NCI-H226 (cell line): ENCODE measurements at regions not wholly inside any gene's neighbourhood (a gene's known extent, or its start where the extent isn't known, plus 50 kb on each side); places are given as distances from the start of the nearest gene placed in this dataset.
"Not testable (repeated sequence)": the region's sequence is repeated elsewhere in the genome, so short reads cannot be mapped to it uniquely, and the experiment has no call there.

Experiments
- DNase-seq: peaks from one replicate; pipeline ENCODE4 v3.0.0-alpha.2; 2015

GRCh38 chr1:87972811-87973210 is 644.1 kb downstream of the LMO4 start:
- DNase-seq, result no peak

- DNase-seq, result no peak
Observed at GRCh38 chr1:87973896-87974295, 645.2 kb downstream of the LMO4 start.

- DNase-seq, result no peak
Observed at GRCh38 chr1:87976316-87976715, 647.6 kb downstream of the LMO4 start.

- DNase-seq, result no peak
Observed at GRCh38 chr1:87977145-87977544, 648.5 kb downstream of the LMO4 start.

- DNase-seq, result no peak
Observed at GRCh38 chr1:87979079-87979478, 650.4 kb downstream of the LMO4 start.

GRCh38 chr1:87980494-87980893 is 651.8 kb downstream of the LMO4 start:
- DNase-seq, result no peak

- DNase-seq, result no peak
Observed at GRCh38 chr1:87981386-87981785, 652.7 kb downstream of the LMO4 start.

- no peak for DNase-seq
Observed at GRCh38 chr1:87981810-87982209, 653.1 kb downstream of the LMO4 start.

- DNase-seq, result peak; percentile 75
Observed at GRCh38 chr1:87983841-87984240, 655.2 kb downstream of the LMO4 start.

GRCh38 chr1:87985071-87985470 is 656.4 kb downstream of the LMO4 start:
- DNase-seq, result no peak

GRCh38 chr1:87986130-87986866 is 657.6 kb downstream of the LMO4 start:
- DNase-seq, result no peak

GRCh38 chr1:87989346-87989745 is 660.7 kb downstream of the LMO4 start:
- no peak for DNase-seq

GRCh38 chr1:87992536-87992935 is 663.9 kb downstream of the LMO4 start:
- DNase-seq, result not testable (repeated sequence)

GRCh38 chr1:87993051-87993450 is 664.4 kb downstream of the LMO4 start:
- DNase-seq, result no peak

- DNase-seq, result no peak
Observed at GRCh38 chr1:87999852-88000251, 671.2 kb downstream of the LMO4 start.

- DNase-seq, result peak; percentile 60
Observed at GRCh38 chr1:88001460-88001859, 672.8 kb downstream of the LMO4 start.

- no peak for DNase-seq
Observed at GRCh38 chr1:88003255-88003654, 674.6 kb downstream of the LMO4 start.

- no peak for DNase-seq
Observed at GRCh38 chr1:88009916-88010315, 674.2 kb upstream of the PKN2 start.

- DNase-seq, result peak; percentile 8
Observed at GRCh38 chr1:88013485-88013884, 670.6 kb upstream of the PKN2 start.

- DNase-seq, result no peak
Observed at GRCh38 chr1:88014131-88014530, 669.9 kb upstream of the PKN2 start.

- no peak for DNase-seq
Observed at GRCh38 chr1:88016947-88017346, 667.1 kb upstream of the PKN2 start.

GRCh38 chr1:88021529-88021928 is 662.5 kb upstream of the PKN2 start:
- DNase-seq, result no peak

- DNase-seq, result no peak
Observed at GRCh38 chr1:88022516-88022915, 661.6 kb upstream of the PKN2 start.

- no peak for DNase-seq
Observed at GRCh38 chr1:88029142-88029541, 654.9 kb upstream of the PKN2 start.

- DNase-seq, result no peak
Observed at GRCh38 chr1:88029899-88030298, 654.2 kb upstream of the PKN2 start.
